ENCODE measurements at regions not wholly inside any gene's neighbourhood (a gene's known extent, or its start where the extent isn't known, plus 50 kb on each side); places are given as distances from the start of the nearest gene placed in this dataset.

GRCh38 chr11:70741085-70741484, 342.8 kb downstream of the CTTN start:
- TF ChIP-seq SP2 (IDR thresholded peaks at IDR 0.05; ENCODE audit: extremely low read depth, low read depth, low read length, poor library complexity, severe bottlenecking) = no peak
- no peak for TF ChIP-seq EZH2 (IDR thresholded peaks at IDR 0.05; ENCODE audit: borderline replicate concordance, low read depth, low read length)
- TF ChIP-seq, protein P1, sequence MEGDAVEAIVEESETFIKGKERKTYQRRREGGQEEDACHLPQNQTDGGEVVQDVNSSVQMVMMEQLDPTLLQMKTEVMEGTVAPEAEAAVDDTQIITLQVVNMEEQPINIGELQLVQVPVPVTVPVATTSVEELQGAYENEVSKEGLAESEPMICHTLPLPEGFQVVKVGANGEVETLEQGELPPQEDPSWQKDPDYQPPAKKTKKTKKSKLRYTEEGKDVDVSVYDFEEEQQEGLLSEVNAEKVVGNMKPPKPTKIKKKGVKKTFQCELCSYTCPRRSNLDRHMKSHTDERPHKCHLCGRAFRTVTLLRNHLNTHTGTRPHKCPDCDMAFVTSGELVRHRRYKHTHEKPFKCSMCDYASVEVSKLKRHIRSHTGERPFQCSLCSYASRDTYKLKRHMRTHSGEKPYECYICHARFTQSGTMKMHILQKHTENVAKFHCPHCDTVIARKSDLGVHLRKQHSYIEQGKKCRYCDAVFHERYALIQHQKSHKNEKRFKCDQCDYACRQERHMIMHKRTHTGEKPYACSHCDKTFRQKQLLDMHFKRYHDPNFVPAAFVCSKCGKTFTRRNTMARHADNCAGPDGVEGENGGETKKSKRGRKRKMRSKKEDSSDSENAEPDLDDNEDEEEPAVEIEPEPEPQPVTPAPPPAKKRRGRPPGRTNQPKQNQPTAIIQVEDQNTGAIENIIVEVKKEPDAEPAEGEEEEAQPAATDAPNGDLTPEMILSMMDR (IDR thresholded peaks at IDR 0.05 in 2 of 3, conservative IDR thresholded peaks at IDR 0.05 in 1 of 3; ENCODE audit: insufficient read depth in 2 of 3, low read depth in 1 of 3, low read length in 3 of 3) = no peak
- TF ChIP-seq GATA2 (CRISPR knock-in tag; IDR thresholded peaks at IDR 0.05) = no peak
- no peak for TF ChIP-seq MCM2 (IDR thresholded peaks at IDR 0.05; ENCODE audit: low read depth)
- no peak for TF ChIP-seq ZNF175 (CRISPR knock-in tag; IDR thresholded peaks at IDR 0.05; ENCODE audit: low read depth)
- no peak for TF ChIP-seq PHF20 (IDR thresholded peaks at IDR 0.05; ENCODE audit: partially characterized antibody)
- no peak for TF ChIP-seq MYBL2 (IDR thresholded peaks at IDR 0.05; ENCODE audit: low read depth)
- TF ChIP-seq MYBL2 (CRISPR knock-in tag; IDR thresholded peaks at IDR 0.05; ENCODE audit: borderline replicate concordance) = no peak
- TF ChIP-seq ZNF696 (CRISPR knock-in tag; conservative IDR thresholded peaks at IDR 0.05) = no peak
- TF ChIP-seq E4F1 (CRISPR knock-in tag; IDR thresholded peaks at IDR 0.05; ENCODE audit: borderline replicate concordance) = no peak
- no peak for TF ChIP-seq TAF1 (IDR thresholded peaks at IDR 0.05; ENCODE audit: control insufficient read depth, extremely low read depth, insufficient read depth, low read length, severe bottlenecking)

All from K562 (cell line).